NOMO-1 treated with dmso at 0.1 percent for 144 hours (cell line): ENCODE measurements at regions not wholly inside any gene's neighbourhood (a gene's known extent, or its start where the extent isn't known, plus 50 kb on each side); places are given as distances from the start of the nearest gene placed in this dataset.

Source experiments
- DNase-seq: peaks from one replicate; lab custom pipeline; 2025; ENCODE audit not compliant: unreplicated experiment; lab: John Stamatoyannopoulos, UW

DNA sequence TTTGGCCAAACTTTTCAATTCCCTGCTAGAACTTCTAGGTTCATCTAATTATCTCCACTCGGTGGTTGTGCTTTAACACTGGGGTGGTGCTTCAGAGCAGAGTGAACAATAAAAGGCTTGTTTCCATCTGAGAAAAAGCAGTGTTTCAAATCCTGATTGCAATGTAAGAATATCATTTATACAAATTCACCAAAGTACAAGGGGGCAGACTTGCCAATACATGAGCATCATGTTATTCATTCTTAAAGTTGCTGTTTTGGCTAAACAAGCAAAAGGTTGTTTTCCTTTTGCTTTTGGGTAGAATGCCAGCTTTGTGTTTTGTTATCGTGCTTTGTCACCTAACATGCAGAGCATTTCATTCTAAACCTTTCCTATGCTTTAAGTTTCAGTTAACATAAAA, 78.5 kb upstream of the UBAC2 start:
- no peak for DNase-seq

DNA sequence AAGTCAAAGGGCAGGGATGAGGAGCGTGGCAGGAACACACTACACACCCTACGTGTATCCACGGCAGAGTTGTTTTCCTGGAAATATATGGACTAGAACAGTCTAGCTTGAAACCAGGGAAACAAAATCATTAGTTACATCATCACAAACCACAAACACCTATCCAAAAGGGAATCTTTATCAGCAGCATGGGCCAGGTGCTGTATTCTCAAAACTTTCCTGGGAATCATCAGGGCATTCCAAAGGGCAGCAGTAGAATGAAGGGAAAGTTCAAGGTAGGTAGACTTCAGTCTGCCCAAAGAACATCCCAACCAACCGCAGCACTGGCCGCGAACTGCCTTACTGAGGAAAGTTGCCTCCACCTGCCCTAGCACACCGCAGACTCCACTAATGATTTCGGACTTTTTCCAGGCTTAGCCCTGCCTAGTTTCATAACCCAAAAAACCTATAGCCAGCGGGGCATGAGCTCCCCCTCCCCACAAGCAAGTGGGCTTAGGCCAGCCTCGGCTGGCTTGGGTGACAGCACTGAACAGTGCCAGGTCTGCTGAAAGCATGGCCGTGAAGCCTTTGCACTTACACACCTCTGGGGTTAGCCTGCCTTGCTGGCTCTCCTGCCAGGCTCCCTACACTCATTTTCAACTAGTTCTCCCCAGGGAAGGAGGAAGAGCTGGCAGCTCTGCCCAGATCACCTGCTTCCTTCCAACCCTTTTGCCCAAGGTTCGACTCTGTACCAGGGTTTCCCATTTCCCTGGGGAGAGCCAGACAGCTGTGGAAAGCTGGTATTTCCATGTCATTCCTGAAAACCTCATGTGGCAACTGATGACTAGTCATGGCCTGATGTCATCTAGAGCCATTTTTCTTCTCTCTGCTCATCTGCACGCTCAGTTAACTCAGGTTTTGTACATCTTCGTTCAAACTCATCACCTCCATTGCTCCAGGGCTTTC, 77.3 kb upstream of the UBAC2 start:
- DNase-seq: no peak

DNA sequence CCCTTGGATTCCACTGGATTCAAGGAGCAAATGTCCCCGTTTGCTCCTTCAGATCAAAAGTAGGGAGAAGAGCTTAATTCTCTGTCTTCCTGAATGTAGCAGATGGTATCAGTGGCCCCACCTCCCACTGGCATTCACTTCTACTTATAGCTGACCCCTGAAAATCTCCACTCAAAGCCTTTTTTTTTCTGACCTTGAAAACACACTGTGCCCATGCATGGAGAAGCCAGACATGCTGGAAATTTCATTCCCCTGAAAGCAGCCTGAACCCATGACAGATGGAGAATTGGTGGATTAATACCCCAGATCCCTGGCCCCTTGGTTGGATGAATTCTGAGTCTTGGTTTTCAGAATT, 76.6 kb upstream of the UBAC2 start:
- DNase-seq: no peak

DNA sequence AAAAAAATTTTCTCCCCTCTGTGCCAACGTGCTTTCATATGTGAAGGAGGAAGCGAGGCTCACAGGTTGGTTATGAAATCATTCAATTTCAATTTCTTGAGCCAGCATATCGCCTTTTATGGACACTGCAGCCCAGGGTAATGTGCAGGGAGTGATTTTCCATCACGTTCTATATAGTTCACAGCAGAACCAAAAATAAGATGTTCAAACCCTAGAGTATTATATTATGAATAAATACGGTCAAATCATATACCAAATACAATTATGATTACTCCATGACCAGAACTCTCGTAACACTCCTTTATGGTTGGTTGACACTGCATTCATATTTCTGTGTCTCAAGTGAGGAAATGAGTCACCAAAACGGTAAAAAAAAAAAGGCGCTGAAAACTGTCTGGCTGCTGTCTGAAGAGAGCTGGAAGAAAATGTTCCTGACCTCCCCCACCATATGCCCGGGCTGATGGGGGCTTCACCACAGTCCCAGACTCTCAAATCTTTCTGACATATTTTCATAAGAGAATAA, 75.8 kb upstream of the UBAC2 start:
- DNase-seq: peak; percentile 73

DNA sequence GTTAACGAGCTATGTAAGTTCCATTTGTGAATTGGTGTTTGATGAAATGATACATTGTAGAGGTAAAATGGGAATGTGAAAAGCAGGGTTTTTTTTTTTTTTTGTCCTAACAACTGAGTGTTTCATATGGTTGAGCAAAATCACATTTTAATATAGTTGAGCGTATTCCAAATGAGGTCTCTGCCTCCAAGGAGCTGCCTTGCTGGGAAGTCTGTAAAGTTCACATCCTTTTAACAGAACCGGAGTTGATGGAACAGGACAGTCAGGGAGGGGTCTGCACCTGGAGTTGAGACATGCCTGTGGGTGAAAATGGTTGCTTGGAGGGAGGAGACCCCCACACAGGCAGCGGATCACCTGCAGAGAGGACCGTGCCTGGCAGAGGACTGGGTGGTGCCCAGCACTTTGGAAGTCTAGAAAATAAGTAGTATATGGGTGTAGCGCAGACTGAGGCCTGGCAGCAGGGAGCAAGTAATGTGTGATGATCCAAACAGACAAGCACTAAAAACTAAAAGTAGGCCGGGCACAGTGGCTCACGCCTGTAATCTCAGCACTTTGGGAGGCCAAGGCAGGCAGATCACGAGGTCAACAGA, 75.2 kb upstream of the UBAC2 start:
- no peak for DNase-seq

DNA sequence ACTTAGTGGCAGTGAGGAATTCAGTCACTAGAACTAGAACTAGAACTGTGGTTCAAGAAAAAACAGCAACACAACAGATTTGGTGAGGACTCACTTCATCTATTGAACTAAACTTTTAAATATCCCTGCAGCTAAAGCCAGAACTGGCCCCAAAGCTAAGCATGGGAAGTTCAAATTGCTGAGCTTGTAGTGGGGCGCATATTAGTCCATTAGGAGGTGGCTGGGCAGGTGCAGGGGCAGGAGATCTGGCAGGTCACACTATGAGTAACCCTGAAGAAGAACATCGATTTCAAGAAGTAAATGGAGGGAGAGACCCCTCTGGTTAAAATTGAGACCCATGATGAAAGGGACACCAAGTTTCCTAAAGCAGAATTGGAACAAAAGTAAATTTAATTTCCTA, 73.8 kb upstream of the UBAC2 start:
- DNase-seq: no peak

DNA sequence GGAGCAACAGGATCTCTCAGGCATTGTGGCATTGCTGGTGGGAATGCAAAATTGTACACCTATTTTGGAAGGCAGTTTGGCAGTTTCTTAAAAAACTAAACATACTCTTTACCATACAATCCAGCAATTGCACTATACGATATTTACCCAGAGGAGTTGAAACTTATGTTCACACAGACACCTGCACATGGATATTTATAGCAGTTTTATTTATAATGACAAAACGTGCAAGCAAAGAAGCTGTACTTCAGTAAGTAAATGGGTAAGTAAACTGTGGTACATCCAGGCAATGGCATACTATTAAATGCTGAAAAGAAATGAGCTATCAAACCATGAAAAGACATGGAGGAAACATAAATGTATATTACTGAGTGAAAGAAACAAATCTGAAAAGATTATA, 71.6 kb upstream of the UBAC2 start:
- DNase-seq: no peak

DNA sequence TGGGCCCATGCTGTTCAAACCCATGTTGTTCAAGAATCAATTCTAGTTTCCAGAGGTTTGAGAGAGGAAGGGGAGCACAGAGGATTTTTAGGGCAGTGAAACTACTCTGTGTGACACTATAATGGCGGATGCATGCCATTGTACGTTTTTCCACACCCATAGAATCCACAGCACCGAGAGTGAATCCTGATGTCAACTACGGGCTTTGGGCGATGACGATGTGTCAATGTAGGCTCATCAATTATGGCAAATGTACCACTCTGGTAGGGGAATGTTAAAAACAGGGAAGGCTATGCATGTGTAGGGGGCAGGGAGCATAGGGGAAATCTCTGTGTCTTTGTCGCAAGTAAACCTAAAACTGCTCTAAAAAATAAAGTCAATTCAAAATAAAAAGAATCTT, 70.7 kb upstream of the UBAC2 start:
- no peak for DNase-seq

DNA sequence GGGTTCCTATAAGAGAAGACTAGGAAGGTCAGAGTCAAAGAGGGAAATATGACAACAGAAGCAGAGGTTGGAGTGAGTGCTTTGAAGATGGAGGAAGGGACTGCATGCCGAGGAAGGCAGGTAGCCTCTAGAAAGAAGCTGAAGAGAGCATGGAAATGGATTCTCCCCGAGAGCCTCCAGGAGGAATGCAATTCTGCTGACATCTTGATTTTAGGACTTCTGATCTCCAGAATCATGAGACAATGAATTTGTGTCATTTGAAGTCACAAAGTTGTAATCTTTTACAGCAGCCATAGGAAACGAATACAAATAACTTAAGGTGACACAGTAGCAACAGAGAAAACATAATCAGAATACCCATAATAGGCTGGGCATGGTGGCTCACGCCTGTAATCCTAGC, 69.2 kb upstream of the UBAC2 start:
- no peak for DNase-seq

DNA sequence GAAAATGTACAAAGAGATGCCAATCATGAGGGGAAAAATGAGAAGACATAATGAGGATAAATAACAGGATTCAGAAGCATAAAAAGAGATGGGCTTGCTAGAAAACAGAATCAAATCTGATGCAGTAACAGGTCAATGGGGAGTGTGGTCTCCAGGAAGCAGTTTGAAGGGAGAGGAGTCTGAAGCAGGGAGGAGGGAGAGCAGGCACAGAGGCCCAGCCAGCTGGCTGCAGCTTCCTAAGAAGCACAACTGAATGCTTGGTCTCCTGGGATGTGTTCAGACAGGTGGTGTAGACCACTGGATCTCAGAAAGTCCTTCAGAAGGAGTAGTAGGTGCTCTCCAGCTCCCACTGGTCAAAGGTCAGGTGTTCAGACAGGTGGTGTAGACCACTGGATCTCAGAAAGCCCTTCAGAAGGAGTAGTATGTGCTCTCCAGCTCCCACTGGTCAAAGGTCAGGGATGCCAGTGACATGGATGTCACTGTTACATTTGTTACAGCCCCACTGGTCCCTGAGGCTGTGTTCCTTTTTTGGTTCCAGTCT, 68.3 kb upstream of the UBAC2 start:
- DNase-seq: no peak

DNA sequence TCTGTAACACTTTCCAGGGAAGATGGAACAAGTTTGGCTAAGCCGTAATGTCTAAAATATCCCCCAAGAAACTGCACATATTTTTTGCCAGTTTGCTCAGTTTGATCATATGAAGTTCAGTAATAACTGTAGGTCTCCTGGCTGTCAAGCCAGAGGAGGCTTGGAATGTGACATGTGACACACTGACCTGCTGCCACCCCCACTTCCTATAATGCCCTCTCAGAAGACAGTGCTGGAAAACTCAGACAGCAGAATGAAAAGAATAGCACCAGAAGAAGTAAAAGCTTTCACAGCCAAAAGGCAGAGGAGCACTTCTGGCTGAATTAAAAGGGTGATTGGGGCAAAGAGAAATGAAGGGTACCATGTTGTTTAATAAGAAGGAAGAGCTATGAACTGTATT, 67.4 kb upstream of the UBAC2 start:
- no peak for DNase-seq

DNA sequence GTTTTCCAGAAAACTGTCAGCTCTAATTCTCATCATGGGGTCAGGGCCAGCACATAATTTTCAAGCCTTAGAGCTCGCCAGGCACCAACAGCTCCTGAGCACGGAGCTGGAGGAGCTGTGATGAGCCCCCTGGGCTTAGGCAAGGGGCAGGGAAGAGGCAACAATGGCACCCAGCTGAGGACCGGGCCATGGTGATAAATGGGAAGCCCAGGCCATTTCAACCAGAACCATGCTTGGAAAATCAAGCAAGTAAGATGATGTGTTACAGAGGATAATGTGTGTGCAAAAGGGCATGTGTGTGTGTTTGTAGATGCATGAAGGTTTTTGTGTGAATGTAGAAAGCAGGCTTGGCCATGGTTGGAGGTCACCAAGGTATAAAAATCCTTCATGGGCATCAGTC, 66.8 kb upstream of the UBAC2 start:
- DNase-seq: no peak

DNA sequence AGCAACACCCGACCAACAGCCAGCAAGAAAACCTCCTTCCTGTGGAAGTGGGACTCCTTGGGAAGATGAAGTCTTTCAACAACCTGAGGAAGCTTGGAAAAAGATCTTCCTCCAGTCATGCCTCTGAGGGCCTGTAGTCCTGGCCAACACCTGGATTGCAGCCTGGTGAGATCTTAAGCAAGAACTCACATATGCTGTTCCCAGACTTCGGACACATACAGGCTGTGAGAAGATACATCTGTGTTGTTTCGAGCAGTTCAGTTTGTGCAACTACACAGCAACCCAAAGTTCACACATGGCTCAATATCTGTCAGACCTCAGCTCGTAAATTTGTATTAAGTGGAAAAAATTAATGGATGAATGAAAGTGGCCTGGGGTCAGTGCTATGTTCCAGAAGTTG, 65.1 kb upstream of the UBAC2 start:
- DNase-seq: no peak

DNA sequence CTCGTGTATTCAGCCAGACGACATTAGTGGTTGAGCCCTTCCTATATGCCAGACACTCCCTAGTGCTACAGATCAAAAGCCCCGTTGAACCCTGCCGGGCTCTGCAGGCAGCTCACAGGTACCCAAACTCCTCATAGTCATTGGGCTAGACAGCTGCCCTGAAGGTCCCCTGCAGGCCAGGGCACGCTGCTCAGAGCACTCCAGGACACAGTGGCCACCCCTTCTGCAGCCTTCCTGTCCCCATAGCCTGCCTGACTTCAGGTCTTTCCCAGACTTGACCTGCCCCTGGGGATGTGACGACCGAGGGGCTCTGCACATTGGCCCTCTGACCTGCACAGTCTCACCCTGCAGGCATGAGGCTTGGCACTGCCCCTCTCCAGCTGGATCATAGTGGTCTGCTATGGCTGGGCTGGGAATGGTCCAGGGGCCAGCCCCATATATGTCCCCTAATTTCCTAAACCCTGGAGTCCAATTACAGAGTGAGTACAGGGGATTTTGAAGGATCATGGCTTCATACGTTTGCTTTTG, 64.2 kb upstream of the UBAC2 start:
- DNase-seq: no peak

DNA sequence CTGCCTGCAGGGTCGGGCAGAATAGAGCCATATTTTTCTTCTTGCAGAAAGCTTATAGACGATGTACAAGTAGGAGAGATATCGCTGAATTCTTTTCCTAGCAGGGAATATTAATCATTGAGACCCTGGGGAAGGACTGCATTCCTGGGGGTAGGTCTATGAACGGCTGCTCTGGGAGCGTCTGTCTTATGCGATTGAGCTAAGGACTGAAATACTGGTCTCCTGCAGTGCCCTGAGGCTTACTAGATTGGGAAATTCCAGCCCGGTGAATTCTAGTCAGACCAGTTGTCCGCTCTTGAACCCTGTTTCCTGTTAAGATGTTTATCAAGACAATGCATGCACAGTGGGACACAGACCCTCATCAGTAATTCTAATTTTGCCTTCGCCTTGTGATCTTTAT, 59.8 kb upstream of the UBAC2 start:
- no peak for DNase-seq

DNA sequence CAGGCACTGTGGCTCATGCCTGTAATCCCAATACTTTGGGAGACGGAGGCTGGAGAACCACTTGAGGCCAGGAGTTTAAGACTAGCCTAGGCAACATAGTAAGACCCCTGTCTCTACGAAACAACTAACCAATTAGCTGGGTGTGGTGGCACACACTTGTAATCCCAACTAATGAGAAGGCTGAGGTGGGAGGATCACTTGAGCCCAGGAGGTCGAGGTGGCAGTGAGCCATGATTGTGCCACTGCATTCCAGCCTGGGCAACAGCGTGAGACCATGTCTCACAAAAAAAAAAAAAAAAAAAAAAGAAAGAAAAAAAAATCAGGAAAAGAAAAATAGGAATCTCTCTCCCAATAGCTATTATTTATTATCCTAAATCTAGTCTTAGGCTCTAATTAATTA, 56.8 kb upstream of the UBAC2 start:
- no peak for DNase-seq

DNA sequence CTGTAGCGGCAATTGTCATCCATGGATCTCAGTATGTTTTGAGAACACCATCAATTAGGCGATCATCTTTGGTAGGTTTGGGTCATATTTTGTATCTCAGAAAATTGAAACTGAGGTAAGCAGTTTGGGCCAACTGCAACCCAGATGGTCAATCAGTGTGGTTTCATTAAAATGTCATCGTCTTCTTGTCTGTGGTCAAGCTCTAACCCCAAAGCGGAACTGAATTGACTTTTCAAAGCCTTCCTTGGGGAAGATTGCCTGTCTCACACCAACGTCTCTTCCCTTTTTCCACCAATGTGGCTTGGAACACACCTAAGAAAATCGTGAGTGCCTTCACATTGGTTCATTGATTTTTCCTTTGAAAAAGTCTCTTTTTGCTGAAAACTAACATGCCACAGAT, 56.3 kb upstream of the UBAC2 start:
- DNase-seq: peak; percentile 82

DNA sequence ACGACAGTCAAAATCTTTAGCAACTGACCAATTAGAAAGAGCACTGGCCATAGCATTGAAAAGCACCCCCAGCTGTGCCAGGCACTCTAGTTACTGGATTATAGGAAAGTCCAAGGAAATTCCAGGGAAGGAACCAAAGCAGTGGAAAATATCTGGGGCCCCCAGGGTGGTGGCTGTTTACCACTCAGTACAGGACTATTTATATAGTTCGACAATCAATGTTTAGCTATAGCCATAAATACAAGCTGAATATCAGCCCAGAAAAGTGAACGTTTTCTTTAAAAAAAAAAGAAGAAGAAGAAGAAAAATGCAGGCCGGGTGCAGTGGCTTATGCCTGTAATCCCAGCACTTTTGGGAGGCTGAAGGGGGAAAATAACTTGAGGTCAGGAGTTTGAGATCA, 55.2 kb upstream of the UBAC2 start:
- DNase-seq: no peak

DNA sequence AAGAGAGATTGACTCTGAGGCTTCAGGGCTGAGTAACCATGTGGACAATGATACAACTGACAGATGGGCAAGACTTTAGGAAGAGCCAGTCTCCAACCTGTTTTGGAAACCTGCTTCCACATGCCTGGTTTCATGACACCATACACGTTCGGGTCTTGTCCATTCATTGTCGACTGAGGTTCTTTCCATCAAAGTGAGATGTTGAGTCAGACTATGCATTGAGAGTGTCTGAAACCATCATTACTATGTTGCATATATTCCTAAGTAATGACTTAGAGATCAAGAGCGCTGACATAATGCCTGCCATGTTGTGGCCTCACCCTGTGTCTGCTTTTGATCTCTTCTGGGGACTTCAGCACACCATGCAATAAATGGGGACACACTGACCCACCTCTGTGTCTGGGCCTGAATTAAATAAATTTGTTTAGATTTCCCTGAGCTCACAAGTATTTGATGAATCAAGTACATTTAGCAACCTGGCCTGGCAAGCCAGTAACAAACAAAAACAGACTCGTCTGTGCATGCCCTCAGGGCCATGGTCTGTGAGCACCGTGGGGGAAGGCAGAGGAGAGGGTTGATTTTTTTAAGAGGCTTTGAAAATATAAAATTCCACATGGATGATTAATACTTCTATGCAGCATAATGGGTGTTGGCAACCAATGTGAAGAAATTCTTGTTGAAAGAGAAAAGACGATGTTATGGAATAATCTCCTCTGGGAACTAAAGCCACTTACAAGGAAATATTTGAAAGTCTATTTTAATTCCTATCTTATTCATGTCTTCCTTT, 49.9 kb upstream of the UBAC2 start:
- no peak for DNase-seq
